Osteocyte (in vitro differentiated cells): ENCODE measurements at regions not wholly inside any gene's neighbourhood (a gene's known extent, or its start where the extent isn't known, plus 50 kb on each side); places are given as distances from the start of the nearest gene placed in this dataset.
"Not testable (repeated sequence)": the region's sequence is repeated elsewhere in the genome, so short reads cannot be mapped to it uniquely, and the experiment has no call there.

Experiments
- DNase-seq: peaks from one replicate; pipeline ENCODE4 v3.0.0; 2021; ENCODE audit warnings: mixed read lengths; ENCODE audit not compliant: unreplicated experiment; ENCODE audit errors: extremely low spot score
- H3K27ac Mint-ChIP-seq: one replicate; pipeline ENCODE4 v1.8.0; 2021; ENCODE audit warnings: mild to moderate bottlenecking, mixed read lengths; ENCODE audit not compliant: unreplicated experiment
- H3K27me3 Mint-ChIP-seq: one replicate; pipeline ENCODE4 v1.8.0; 2021; ENCODE audit warnings: mixed read lengths; ENCODE audit not compliant: unreplicated experiment
- H3K36me3 Mint-ChIP-seq: one replicate; pipeline ENCODE4 v1.8.0; 2021; ENCODE audit warnings: mixed read lengths; ENCODE audit not compliant: unreplicated experiment
- H3K4me1 Mint-ChIP-seq: one replicate; pipeline ENCODE4 v1.8.0; 2021; ENCODE audit warnings: mixed read lengths; ENCODE audit not compliant: unreplicated experiment
- H3K4me3 Mint-ChIP-seq: one replicate; pipeline ENCODE4 v1.8.0; 2021; ENCODE audit warnings: mild to moderate bottlenecking, moderate library complexity, mixed read lengths; ENCODE audit not compliant: unreplicated experiment
- H3K9me3 Mint-ChIP-seq: one replicate; pipeline ENCODE4 v1.8.0; 2021; ENCODE audit warnings: mixed read lengths; ENCODE audit not compliant: unreplicated experiment
- CTCF ChIP-seq: fragments of 200-600 bp; sonication (generic); IDR thresholded peaks from 2 replicates; pipeline ENCODE4 v1.5.0; 2021; ENCODE audit warnings: antibody characterized with exemption, mild to moderate bottlenecking, moderate library complexity

- Mint-ChIP-seq H3K27ac (no peak overlapping the region), H3K4me3 (no peak overlapping the region), H3K36me3 (no peaks in the 10 kb centered on the region), H3K4me1 (peaks cover 20% of the 10 kb centered on the region), H3K9me3 (no peaks in the 10 kb centered on the region), H3K27me3 (no peaks in the 10 kb centered on the region)
- DNase-seq, result no peak
- TF ChIP-seq CTCF, result no peak
Measured at GRCh38 chr2:150207979-150208378, 279.5 kb downstream of the RND3 start.

GRCh38 chr2:150204451-150204850 lies 283.0 kb downstream of the RND3 start:
- Mint-ChIP-seq H3K36me3 (no peaks in the 10 kb centered on the region), H3K27ac (no peak overlapping the region), H3K9me3 (no peaks in the 10 kb centered on the region), H3K4me1 (no peaks in the 10 kb centered on the region), H3K27me3 (no peaks in the 10 kb centered on the region), H3K4me3 (no peak overlapping the region)
- TF ChIP-seq CTCF, result no peak
- DNase-seq, result no peak

GRCh38 chr2:150194816-150195215 lies 292.7 kb downstream of the RND3 start:
- H3K27ac Mint-ChIP-seq, H3K4me3 Mint-ChIP-seq, H3K9me3 Mint-ChIP-seq, H3K36me3 Mint-ChIP-seq, H3K4me1 Mint-ChIP-seq, DNase-seq, H3K27me3 Mint-ChIP-seq: not testable (repeated sequence)

GRCh38 chr2:150192701-150193100 lies 294.8 kb downstream of the RND3 start:
- Mint-ChIP-seq H3K36me3 (no peaks in the 10 kb centered on the region), H3K27me3 (no peaks in the 10 kb centered on the region), H3K4me3 (no peak overlapping the region), H3K27ac (no peak overlapping the region), H3K4me1 (peaks cover 21% of the 10 kb centered on the region), H3K9me3 (no peaks in the 10 kb centered on the region)
- TF ChIP-seq CTCF, result no peak
- DNase-seq, result no peak

- Mint-ChIP-seq H3K9me3 (no peaks in the 10 kb centered on the region), H3K36me3 (no peaks in the 10 kb centered on the region), H3K4me1 (peaks cover 24% of the 10 kb centered on the region), H3K4me3 (no peak overlapping the region), H3K27ac (no peak overlapping the region), H3K27me3 (no peaks in the 10 kb centered on the region)
- no peak for DNase-seq
- no peak for TF ChIP-seq CTCF
Measured at GRCh38 chr2:150191349-150191748, 296.1 kb downstream of the RND3 start.

GRCh38 chr2:150190546-150190945 lies 296.9 kb downstream of the RND3 start:
- H3K36me3 Mint-ChIP-seq, result no peaks in the 10 kb centered on the region
- H3K4me1 Mint-ChIP-seq, result peaks cover 24% of the 10 kb centered on the region
- no peak for DNase-seq
- H3K4me3 Mint-ChIP-seq, result no peak overlapping the region
- no peak for TF ChIP-seq CTCF
- no peak overlapping the region for H3K27ac Mint-ChIP-seq
- no peaks in the 10 kb centered on the region for H3K9me3 Mint-ChIP-seq
- no peaks in the 10 kb centered on the region for H3K27me3 Mint-ChIP-seq
